Adrenal gland (tissue), 9 donors: ENCODE measurements at regions not wholly inside any gene's neighbourhood (a gene's known extent, or its start where the extent isn't known, plus 50 kb on each side); places are given as distances from the start of the nearest gene placed in this dataset.
A peak's percentile ranks its signal among the peaks of the same experiment; 100 is the strongest.

ENCODE experiments used
- DNase-seq, 7 donors: peaks; one replicate each; pipeline ENCODE4 v3.0.0-alpha.2; 2019 to 2020
- H3K27ac ChIP-seq, 5 donors: fragments of 200-600 bp; sonication (generic) in 4 of 5; 1 replicate in 3 of 5; 2 replicates in 2 of 5; pipeline versions ENCODE4 v1.5.1 to v1.8.0; 2016 to 2020; ENCODE audit warnings: mild to moderate bottlenecking in 1 of 5
- H3K27me3 ChIP-seq: fragments of 200-600 bp; 2 replicates; pipeline ENCODE4 v1.8.0; 2021
- H3K36me3 ChIP-seq, 2 donors: fragments of 200-600 bp; replicated peaks in 1 of 2; 1 replicate in 1 of 2; 2 replicates in 1 of 2; pipeline versions ENCODE4 v1.5.1 to v1.8.0; 2018 to 2022
- H3K4me1 ChIP-seq, 2 donors: fragments of 200-600 bp; replicated peaks in 1 of 2; 1 replicate in 1 of 2; 2 replicates in 1 of 2; pipeline versions ENCODE4 v1.5.1 to v1.8.0; 2018 to 2021
- H3K4me3 ChIP-seq, 4 donors: fragments of 200-600 bp; sonication (generic) in 3 of 4; one replicate each; pipeline ENCODE4 v1.5.1; 2016 to 2018
- H3K9me3 ChIP-seq, 3 donors: fragments of 200-600 bp; sonication (generic) in 1 of 3; replicated peaks in 1 of 3; 1 replicate in 2 of 3; 2 replicates in 1 of 3; pipeline versions ENCODE4 v1.5.1 to v1.8.0; 2016 to 2021
- POLR2A ChIP-seq, 2 donors: fragments of 450-650 bp; IDR thresholded peaks; one replicate each; pipeline ENCODE4 v1.6.1; 2017; ENCODE audit warnings: antibody characterized with exemption in 2 of 2, mild to moderate bottlenecking in 2 of 2, moderate library complexity in 1 of 2
- WGBS, 4 donors: extraction: QIAGEN DNeasy Blood & Tissue Kit in 2 of 4; methylation state at CpG; one replicate each; pipeline versions ENCODE4 v1.1.5 to v1.1.7; 2013 to 2017; 5-methylcytosine and 5-hydroxymethylcytosine counted together
- intact Hi-C, 2 donors: fragments of 100-400 bp; cut with DNase I; formaldehyde crosslinking; loops; one replicate each; pipeline versions ENCODE4 v1.14.1 to v1.15.0; 2022 to 2023
- TF ChIP-seq, protein P1 (sequence below), 6 experiments: fragments of 450-650 bp in 4 of 6; fragments of 200-600 bp in 2 of 6; sonication (generic) in 1 of 6; IDR thresholded peaks; 1 replicate in 5 of 6; 2 replicates in 1 of 6; pipeline versions ENCODE4 v1.5.1 to v1.8.0; 2016 to 2021; ENCODE audit warnings: antibody characterized with exemption in 6 of 6, mild to moderate bottlenecking in 2 of 6, moderate library complexity in 1 of 6
- donor health status: healthy with polysubstance abuse.
- donor health status: Bipolar disorder and iron deficiency.
- donor health status: DM: yes; HTN: yes; CAD: no.
- donor health status: DM: no; HTN: no; CAD: no.
- donor health status: DM: no; HTN: no; CAD: no.

- Histone ChIP-seq H3K27ac (peak overlapping the region in 1 of 5 donors; percentile 20), H3K36me3 (no peaks in the 10 kb centered on the region)
- intact Hi-C loops, result no loop called here
Measured at GRCh38 chr10:89073719-89074118, 83.1 kb downstream of the FAS start.

GRCh38 chr10:89069589-89069988, 79.0 kb downstream of the FAS start:
- no peak for DNase-seq
- H3K27ac ChIP-seq, result no peak overlapping the region
- intact Hi-C loops, result no loop called here

More at GRCh38 chr10:89073719-89074118, 83.1 kb downstream of the FAS start:
- Histone ChIP-seq H3K9me3 (no peaks in the 10 kb centered on the region), H3K4me1 (no peaks in the 10 kb centered on the region), H3K4me3 (no peak overlapping the region), H3K27me3 (no peaks in the 10 kb centered on the region)
- TF ChIP-seq, protein P1, sequence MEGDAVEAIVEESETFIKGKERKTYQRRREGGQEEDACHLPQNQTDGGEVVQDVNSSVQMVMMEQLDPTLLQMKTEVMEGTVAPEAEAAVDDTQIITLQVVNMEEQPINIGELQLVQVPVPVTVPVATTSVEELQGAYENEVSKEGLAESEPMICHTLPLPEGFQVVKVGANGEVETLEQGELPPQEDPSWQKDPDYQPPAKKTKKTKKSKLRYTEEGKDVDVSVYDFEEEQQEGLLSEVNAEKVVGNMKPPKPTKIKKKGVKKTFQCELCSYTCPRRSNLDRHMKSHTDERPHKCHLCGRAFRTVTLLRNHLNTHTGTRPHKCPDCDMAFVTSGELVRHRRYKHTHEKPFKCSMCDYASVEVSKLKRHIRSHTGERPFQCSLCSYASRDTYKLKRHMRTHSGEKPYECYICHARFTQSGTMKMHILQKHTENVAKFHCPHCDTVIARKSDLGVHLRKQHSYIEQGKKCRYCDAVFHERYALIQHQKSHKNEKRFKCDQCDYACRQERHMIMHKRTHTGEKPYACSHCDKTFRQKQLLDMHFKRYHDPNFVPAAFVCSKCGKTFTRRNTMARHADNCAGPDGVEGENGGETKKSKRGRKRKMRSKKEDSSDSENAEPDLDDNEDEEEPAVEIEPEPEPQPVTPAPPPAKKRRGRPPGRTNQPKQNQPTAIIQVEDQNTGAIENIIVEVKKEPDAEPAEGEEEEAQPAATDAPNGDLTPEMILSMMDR (IDR thresholded peaks at IDR 0.05), result no peak
- no peak for TF ChIP-seq POLR2A (IDR thresholded peaks at IDR 0.05)
- DNase-seq, result no peak
- 57 to 70% (median 64%) methylated on average over 2 of the region's 2 CpGs for WGBS, 4 donors

More at GRCh38 chr10:89069589-89069988, 79.0 kb downstream of the FAS start:
- H3K36me3 ChIP-seq, result no peaks in the 10 kb centered on the region
- H3K27me3 ChIP-seq, result no peaks in the 10 kb centered on the region
- WGBS, 4 donors, result 79 to 88% (median 84%) methylated on average over 4 of the region's 4 CpGs
- no peak for TF ChIP-seq POLR2A (IDR thresholded peaks at IDR 0.05)
- TF ChIP-seq, protein P1 (IDR thresholded peaks at IDR 0.05), result no peak
- H3K4me3 ChIP-seq, result no peak overlapping the region
- H3K9me3 ChIP-seq, result no peaks in the 10 kb centered on the region
- H3K4me1 ChIP-seq, result no peaks in the 10 kb centered on the region
